NCI-H146 (cell line): ENCODE measurements at regions not wholly inside any gene's neighbourhood (a gene's known extent, or its start where the extent isn't known, plus 50 kb on each side); places are given as distances from the start of the nearest gene placed in this dataset.

Experiments used
- DNase-seq: peaks from one replicate; lab custom pipeline; 2025; lab: John Stamatoyannopoulos, UW

DNA sequence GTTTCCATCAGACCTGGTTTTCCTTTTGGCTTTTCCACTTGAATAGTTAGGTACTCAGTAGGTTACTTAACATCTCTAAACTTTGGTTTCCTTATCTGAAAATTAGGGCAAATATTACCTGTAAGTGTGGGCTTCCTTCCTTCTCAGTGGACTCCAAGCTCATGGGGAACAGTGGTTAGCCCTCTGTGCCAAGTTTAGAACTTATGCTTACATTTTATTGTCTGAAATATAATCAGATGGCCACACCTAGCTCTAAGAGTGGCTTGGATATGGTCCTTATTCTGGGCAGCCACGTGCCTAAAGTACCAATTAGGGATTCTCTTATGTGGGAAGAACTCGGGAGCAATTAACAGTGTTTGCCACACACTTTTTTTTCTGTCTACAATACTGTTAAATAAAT is 133.9 kb downstream of the UCHL1 start:
- no peak for DNase-seq

DNA sequence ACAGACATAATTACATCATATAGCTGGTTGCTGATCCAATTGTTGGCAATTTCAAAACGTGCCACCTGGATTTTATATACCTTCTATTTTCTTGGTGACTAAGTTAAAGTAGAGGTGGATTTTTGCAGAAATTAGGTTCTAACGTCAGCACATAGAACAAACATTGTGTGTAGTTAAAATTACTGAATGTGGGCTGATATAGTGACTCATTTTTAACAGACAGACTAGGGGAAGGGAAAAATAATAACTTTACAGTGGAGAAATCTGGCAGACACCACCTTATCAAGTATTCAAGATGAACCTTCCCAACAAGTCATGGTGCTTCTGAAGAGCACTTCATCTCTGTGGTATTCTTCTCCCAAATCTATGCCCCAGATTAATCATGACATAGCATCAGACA is 134.5 kb downstream of the UCHL1 start:
- no peak for DNase-seq

DNA sequence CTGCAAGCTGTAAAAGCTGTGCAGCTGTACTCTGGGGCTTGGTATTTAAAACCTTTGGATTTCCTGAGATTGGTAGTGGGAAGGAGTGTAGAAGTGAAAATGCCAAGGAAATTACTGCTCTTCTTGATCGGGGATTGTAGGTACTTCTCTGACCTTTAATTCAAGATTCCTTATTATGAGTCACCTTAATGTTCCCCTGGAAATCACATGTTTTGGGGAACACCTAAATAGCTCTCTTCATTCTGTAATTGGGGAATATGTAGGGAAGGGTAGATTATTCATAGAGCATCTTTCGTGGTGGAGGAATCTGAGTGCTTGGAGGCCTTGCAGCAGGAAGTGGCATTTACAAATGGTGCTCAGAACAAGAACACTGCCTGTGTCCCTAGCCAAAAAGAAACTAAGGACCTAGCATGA is 137.8 kb downstream of the UCHL1 start:
- no peak for DNase-seq

DNA sequence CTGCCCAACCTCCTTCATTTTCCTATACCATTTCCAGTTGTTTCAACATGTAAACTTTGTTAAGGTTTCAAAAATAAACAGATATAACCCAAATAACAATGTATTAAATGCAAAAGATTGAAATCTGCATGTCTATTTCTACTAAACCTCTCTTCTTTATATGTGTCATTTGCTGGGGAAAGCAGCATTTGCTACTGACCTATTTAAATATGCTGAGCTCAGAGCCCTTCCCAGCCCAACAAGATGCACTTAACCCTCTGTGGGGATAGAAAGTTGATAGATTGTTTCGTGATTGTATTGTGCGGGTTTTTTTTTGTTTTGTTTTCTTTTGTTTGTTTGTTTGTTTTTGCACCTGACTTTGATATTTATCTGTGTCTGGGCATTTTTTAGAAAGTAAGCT is 139.5 kb downstream of the UCHL1 start:
- DNase-seq = no peak

DNA sequence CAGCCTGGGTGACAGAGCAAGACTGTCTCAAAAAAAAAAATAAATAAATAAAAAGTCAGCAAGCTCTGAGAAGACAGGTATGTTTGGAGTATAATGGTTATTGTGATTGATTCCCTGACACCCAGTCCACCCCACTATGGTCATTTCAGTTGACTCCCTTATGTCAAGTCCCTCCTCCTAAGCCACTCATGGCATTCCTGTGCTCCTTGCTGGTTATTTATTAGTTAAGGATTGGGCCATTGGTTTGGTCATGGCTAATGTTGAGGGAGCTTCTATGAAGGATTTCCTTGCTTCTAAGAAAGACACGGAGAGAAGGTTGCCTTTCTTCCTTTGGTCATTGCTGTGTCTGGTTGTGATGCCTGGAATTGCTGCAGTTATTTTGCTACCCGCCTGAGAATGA is 140.1 kb downstream of the UCHL1 start:
- DNase-seq = no peak

DNA sequence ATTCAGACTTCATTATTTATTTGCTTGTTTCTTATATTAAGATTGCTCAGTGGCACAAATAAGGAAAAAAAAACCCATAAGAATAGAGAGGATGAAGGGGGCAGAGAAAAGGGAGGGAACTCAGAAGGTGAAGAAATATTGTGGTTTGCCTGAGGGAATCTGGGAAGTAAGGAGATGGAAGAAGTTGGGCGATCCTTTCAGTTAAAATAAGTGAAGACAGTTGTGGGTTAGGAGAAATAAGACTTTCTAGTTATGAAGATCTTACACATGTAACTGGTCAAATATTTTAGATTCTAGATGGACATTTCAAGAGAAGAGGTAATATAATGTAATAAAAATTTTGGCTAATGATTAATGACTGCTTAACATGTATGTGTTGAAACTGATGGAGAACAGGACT is 138.7 kb upstream of the LIMCH1 start:
- DNase-seq = no peak

DNA sequence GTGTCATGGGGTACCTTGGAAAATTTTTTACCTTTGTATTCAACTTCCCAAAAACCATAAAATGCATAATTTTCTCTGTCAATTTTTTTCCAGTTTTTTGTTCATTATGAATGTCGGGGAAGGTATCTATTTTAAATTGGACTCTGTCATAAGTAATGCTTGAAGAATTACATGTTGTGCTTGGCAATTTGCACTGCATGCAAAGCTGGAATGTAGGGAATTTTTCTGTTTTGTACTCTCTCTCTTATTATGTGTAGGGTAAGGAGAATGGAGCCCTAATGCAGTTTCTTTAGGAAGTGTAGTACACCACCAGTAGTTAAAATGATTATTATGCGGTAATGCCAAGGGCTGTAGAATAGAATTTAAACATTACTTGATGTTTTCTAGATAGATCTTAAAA is 137.7 kb upstream of the LIMCH1 start:
- DNase-seq = no peak

DNA sequence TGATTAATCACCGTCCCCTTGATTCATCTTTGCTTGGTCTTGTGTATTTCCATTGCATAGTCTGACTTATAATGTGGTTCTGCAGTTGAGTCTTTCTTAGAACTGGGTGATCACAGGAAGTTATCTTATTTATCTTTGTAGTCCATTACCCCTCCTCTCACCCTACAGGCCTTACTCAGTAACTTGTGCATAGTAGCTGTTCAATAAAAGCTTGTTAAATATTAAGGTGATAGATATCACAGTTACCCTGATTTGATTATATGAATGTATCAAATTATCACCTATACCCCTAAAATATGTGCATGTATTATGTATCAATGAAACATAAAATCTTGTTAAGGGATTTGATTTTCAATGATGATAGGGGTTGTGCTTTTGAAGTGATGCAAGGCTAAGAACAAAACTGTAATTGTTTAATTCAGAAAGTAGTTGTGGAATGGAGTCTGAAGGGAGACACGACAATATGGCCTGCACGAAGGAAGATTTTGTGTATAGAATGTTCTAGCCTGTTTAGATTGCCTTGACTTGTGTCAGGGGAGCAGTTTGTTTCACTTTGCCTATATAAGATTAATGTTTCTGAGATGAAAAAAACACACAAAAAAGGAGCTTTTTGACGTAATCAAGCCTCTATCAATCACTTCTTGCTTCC is 132.4 kb upstream of the LIMCH1 start:
- no peak for DNase-seq

DNA sequence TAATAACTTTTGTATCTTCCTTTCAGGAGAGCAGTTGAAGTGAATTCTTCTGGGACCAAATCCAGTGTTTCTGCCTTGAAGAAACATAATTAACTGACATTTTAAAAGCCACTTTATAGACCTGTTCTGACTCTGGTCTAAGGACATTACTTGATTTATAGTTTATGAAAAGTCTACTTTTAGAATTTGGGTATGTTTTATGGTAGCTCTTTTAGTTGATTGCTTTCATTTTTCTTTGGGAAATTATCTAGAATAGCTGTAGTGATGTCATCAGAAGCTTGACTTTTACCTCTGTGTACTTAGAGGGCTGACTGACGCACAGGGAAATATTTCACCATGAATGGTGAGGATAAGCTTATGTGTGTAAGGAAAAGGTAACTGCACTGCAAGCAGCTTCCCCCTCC is 131.8 kb upstream of the LIMCH1 start:
- DNase-seq = no peak

DNA sequence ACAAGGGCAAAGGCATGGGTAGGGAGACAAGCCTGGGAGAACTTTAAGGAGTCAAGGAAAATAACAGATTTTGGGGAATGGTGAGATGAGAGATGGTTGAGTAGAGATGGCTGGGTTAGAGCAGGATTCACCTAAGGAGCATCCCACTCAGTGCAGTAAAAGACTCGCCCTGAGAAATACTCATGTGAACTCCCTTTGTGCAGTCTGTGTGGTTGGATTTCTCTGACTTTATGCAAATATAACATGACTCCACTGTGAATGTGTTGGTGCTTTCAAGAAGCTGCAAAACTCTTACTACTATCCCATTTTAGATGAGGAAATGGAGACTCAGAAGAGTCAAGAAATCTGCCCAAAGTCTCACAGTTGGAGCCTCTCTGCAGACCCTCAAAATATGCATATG is 129.8 kb upstream of the LIMCH1 start:
- no peak for DNase-seq

DNA sequence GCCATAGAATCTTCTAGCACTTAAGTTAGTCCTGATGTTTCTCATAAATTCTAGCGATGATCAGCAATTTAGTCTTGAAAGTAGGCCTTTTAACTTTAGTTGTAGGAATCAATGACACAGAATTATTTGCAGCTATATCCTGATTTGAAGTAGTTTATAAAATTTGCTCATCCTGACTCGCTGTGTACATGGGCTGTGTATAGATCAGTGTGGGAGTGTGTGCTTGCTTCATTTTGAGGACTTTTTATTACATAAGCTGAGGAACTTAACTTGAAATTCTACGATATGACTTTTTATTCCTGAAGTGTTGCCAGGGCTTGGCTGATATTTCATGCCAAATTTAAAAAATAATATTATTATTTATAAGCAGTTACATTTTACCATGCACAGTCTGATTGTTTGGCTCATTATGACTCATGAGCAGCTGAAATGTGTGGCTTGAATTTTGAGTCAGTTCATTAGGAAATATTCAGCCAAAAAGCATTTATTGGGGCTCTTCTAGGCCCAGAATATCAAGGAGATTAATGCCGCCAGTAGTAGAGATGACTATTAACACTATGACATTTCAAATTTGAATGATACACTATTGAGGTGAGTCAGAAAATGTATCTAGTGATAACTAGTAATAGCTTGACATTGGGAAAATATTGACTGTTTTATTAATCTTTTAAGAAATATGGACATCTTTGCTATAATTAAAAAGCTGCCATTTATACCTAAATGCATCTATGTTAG is 128.9 kb upstream of the LIMCH1 start:
- no peak for DNase-seq

DNA sequence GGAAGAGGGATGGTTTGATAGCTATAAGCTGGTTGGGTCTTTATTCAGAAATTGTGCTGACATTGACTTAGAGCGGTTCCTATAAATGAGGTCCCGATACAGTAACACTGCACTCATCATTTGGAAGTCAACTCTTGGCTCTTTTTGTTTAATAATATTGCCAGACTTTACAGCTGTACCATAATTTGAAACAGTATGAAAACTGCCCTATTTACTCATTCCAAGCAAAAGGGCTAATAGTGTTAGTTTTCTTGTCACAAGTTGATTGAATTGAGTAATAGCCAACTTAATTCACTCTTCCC is 128.4 kb upstream of the LIMCH1 start:
- DNase-seq = no peak

DNA sequence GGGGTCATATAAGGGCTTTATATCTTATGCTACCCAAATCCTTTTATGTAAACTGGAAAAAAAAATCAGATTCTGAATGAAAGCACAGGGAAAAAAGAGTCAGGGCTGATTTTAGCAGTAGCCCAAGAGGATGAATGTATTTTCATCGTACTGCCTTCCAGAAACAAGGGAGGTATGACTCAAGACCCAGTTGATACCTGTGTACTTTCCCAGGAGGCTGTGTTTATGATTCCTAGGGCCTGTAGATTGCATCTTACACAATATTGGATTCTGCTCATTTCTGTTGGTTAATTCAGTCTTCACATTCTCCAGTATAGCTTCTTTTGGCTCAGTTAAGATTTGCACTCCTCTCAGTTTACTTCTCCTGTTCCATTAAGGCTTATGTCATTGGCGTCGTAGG is 127.9 kb upstream of the LIMCH1 start:
- DNase-seq = no peak

DNA sequence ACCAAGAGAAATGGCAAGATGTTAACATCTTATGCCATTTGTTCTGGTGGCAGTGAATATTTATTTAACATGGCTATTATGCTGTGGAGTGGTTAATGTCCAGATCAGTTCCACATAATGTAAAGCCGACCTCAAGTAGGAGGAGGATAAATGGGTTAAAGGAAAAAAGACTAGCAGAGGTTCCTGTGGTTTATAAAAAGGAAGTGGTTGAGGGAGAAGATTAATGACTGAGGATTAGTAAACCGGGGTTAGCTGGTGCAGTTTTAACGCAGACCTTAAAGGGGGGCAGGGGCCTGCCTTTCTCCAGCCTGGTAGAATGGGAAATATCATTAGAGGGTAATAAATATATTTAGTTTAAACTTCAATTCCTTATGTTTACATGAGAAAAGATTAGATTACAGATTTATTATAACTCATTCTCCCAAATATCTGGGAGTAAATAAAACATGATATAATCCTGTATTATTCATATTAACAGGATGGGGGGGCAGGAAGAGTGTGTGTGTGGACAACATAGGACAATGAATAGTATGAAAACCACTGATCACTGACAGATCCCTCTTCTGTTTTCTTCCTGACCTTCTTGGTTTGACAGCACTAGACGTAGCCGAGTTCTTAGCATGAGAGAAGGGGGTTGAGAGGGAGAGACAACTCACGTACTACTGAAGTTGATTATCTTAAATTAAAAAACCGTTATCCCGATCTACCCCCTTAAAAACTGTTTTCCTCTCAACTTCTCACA is 124.1 kb upstream of the LIMCH1 start:
- no peak for DNase-seq

DNA sequence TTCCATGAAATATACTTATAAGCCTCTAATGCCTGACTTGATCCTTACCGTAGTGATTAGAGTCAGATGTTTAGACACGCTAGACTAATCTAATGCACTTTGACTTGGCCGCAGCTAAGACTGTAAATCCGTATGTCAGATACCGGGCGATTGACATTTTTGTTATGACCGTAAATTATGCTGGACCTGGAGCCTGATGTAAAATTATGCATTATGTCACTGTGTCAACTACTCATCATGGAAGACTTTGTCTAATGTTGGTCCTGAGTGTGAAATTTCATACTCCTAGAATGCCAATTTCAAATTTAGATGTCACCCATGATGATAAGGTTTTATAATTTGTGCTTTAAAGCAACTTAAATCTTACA is 123.6 kb upstream of the LIMCH1 start:
- no peak for DNase-seq

DNA sequence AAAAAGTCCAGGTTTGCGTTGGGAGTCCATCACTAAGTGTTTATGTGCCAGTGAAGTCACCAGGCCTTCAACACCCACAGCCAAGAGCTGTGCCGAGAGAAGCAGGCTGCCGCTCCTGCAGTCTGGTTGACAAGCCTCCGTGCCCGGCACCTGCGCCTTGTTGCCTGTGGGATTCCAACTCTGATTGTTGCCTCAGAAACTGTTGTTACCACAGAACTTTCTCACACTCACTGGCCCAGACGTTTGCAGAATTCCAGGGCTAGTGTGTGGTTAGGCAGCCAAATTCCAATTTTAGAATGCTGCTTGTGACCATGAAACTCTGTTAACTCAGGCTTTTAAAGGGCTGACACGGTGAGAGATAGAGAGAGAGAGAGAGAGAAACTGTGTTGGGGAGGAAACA is 119.5 kb upstream of the LIMCH1 start:
- no peak for DNase-seq

DNA sequence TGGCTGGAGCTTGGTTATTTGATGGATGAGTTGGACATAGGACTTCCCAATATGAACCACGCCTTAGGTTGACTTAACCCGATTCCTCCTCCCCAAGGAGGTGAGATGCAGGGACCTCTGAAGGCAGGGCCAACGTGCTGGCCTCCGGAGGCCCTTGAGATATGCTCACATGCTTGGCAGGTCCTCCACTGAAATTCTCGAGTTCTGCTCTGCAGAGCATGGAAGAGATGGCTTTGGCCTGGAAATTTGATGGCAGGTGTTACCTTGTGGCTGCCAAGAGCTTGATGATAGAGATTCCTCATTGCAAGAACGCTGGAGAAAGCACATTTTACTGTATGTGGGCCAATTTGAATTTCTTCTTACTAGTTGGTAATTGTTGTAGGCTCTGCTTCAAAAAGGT is 117.4 kb upstream of the LIMCH1 start:
- no peak for DNase-seq

DNA sequence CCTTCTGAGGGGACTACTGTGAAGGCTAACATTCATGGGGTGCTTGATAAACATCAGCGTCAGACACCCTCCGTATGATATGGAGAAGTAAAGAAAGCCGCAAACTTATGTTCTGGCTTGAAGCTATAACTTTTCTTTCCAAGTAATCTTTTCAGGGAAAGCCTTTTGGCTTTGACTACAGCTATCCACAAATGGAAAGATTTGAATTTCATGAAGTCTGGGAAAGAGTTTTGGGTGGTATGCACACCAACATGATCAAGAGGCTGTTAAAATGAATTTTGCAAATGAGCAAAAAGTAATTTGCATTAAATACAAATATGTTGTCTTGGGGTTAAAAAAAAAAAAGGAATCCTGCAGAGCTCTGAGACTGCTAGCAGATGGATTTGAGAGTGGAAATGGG is 114.8 kb upstream of the LIMCH1 start:
- DNase-seq = no peak

DNA sequence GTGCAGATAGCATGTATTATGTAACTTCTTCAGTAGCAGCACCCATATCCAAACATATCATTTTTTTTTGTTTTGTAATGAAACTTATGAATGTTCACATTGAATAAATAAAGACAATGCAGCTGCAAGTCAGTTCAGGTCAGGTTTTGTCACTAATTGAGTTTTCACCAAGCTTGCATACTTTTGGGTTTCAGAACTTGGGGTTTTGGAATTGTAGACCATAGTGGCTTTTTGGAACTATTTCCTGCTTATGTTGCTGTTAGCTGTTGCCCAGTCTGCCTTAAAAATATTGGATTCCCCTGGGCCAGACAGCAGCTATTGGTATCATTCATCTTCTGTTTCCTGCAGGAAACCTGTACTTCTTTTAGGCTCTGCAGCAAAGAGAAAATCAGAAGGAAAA is 113.4 kb upstream of the LIMCH1 start:
- no peak for DNase-seq

DNA sequence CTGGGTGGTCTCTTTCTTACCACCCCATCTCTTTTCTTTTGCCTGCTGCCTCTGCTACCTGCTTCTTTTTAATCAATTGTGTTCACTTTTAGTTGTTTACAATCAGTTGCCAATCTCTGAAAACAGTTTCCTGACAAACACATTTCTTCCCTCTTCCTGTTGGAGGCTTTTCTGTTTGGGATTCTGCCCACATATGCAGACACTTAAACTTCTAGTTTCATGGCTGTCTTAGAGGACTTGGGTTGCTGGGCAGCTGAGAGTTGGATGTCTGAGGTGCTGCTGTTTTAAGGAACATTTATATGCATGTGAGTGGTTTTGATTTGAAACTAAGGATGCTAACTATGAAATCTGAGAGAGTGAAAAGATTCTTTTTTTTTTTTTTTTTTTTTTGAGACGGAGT is 112.3 kb upstream of the LIMCH1 start:
- DNase-seq = no peak

DNA sequence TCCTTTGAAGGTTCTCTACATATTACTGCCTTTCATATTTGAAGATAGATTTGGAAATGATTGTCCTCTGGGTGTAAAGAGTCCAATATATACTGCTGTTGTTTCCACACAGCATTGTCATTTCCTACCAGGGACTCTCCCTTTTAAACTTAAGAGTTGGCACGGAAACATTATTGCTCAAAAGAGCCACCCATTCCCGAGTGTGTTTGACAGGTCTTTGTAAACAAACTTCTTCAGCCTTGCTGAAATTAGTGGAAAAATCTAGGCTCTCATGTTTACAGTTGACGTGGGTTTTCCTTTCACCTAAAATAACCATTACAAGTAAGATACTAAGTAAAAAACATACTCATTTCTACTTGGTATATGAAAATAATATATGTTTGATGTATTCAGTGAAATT is 111.4 kb upstream of the LIMCH1 start:
- DNase-seq = no peak

DNA sequence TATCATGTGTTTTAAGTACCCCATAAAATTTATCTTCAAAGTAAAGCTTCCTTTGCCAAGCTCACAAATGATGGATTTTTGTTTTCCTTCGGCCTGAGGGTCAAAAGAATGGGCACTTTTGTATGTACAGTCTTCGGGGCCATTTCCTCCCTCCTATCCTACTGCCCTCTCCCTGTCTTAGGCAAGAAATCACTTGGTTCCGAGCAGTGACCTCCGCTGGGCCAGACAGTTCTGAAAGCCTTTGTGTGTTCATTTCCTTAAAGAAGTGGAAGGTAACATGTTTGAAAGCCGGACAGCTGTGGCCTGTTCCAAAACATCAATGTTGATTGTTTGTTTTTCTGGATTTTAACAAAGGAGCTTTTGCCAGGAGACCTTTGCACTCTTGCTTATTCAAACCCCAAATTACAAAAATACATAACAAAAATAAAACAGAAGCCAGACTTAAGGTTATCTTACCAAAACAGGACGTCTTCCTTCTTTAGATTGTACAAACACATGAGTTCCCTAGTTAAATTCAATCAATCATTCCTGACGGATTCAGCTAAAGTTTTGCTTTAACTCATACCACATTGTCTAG is 110.6 kb upstream of the LIMCH1 start:
- no peak for DNase-seq

DNA sequence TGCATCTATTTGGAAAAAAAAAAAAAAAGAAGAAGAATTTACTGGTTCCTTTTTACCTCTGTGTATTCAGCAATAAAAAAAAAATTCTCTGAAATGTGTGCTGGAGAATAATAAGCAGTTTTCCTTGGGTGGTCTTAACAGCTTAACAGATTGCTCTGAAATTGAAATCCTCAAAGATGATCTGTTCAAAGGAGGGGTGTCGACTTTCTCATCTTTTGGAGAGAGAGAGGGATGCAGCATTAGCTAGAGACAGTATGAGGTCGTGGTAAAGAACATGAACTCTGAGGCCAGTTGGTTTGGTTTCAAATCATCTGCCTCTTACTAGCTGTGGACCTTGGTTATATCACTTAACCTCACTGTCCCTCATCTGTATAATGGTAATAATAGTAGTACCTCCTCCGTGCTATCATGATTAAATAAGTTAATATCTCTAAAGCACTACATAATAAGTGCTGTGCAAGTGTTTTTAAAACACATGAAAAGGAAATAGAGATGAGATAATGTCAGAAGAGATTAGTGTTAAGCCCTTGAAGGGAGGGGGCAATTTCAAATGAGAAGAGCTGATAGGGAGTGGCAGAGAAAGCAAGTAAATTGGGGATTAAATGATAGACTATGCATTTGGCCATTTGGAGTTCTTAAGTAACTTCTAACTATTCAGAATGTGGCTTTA is 109.9 kb upstream of the LIMCH1 start:
- no peak for DNase-seq
